NCI-H524 (cell line): ENCODE measurements at regions not wholly inside any gene's neighbourhood (a gene's known extent, or its start where the extent isn't known, plus 50 kb on each side); places are given as distances from the start of the nearest gene placed in this dataset.

Source experiments
- DNase-seq, 2 experiments: peaks; one replicate each; lab custom pipeline; 2025; lab: John Stamatoyannopoulos, UW

GRCh38 chr15:29952225-29952624, 130.0 kb upstream of the TJP1 start:
- peak; percentile 28 to 60 for DNase-seq

GRCh38 chr15:29945943-29946596, 123.8 kb upstream of the TJP1 start:
- no peak for DNase-seq

GRCh38 chr15:29944925-29945324, 122.7 kb upstream of the TJP1 start:
- DNase-seq = no peak

- DNase-seq = no peak
Observed at GRCh38 chr15:29942548-29942947, 120.3 kb upstream of the TJP1 start.

GRCh38 chr15:29942143-29942542, 119.9 kb upstream of the TJP1 start:
- DNase-seq = peak; percentile 39 to 45

GRCh38 chr15:29939404-29939803, 117.1 kb upstream of the TJP1 start:
- no peak for DNase-seq

- peak; percentile 7 to 44 for DNase-seq
Observed at GRCh38 chr15:29938361-29939335, 116.4 kb upstream of the TJP1 start.

- no peak for DNase-seq
Observed at GRCh38 chr15:29937956-29938355, 115.7 kb upstream of the TJP1 start.

GRCh38 chr15:29936353-29937049, 114.2 kb upstream of the TJP1 start:
- no peak for DNase-seq

- DNase-seq = peak in 1 of 2 experiments; percentile 17
Observed at GRCh38 chr15:29935296-29936004, 113.2 kb upstream of the TJP1 start.

GRCh38 chr15:29934251-29934650, 112.0 kb upstream of the TJP1 start:
- no peak for DNase-seq

GRCh38 chr15:29933042-29933803, 111.0 kb upstream of the TJP1 start:
- DNase-seq = no peak

GRCh38 chr15:29926083-29926388, 103.8 kb upstream of the TJP1 start:
- no peak for DNase-seq

- peak; percentile 68 to 84 for DNase-seq
Observed at GRCh38 chr15:29925227-29926082, 103.2 kb upstream of the TJP1 start.

- peak in 1 of 2 experiments; percentile 18 for DNase-seq
Observed at GRCh38 chr15:29924750-29925149, 102.5 kb upstream of the TJP1 start.

GRCh38 chr15:29922191-29922590, 99.9 kb upstream of the TJP1 start:
- no peak for DNase-seq

GRCh38 chr15:29921130-29921601, 98.9 kb upstream of the TJP1 start:
- DNase-seq = no peak

- DNase-seq = no peak
Observed at GRCh38 chr15:29920515-29920914, 98.2 kb upstream of the TJP1 start.

GRCh38 chr15:29919380-29919881, 97.2 kb upstream of the TJP1 start:
- DNase-seq = peak; percentile 16 to 42
